H1 (cell line): ENCODE measurements at regions not wholly inside any gene's neighbourhood (a gene's known extent, or its start where the extent isn't known, plus 50 kb on each side); places are given as distances from the start of the nearest gene placed in this dataset.

Experiments used
- CTCF ChIA-PET: fragments of 300-600 bp; sonication (Branson Sonifier 250); formaldehyde crosslinking; loops from one replicate; lab custom pipeline; 2021; ENCODE audit not compliant: partially characterized antibody; lab: Charles Lee
- POLR2A ChIA-PET: fragments of 300-600 bp; sonication (Branson Sonifier 250); formaldehyde crosslinking; loops from one replicate; lab custom pipeline; 2021; ENCODE audit warnings: inconsistent platforms; ENCODE audit not compliant: partially characterized antibody; lab: Charles Lee
- DNase-seq, 2 experiments: peaks; one replicate each; pipeline versions ENCODE4 v3.0.0 to v3.0.0-alpha.2; 2010 to 2022; ENCODE audit warnings: low spot score in 2 of 2, low read depth in 1 of 2, mixed read lengths in 1 of 2
- FAIRE-seq: peaks from 2 replicates; lab custom pipeline; 2011; peaks lifted over from hg19 to GRCh38; lab: Jason Lieb, UNC
- H2AFZ ChIP-seq: 2 replicates; pipeline ENCODE4 v1.8.1; 2012; ENCODE audit warnings: low read length, inconsistent platforms
- H2AK5ac ChIP-seq: 2 replicates; pipeline ENCODE4 v1.6.1; 2013; ENCODE audit warnings: low read depth, low read length
- H2BK120ac ChIP-seq: replicated peaks from 2 replicates; pipeline ENCODE3; 2013; ENCODE audit warnings: low read depth, low read length, inconsistent platforms
- H2BK12ac ChIP-seq: 2 replicates; pipeline ENCODE4 v1.6.1; 2013; ENCODE audit warnings: low read depth, low read length
- H2BK15ac ChIP-seq: 2 replicates; pipeline ENCODE4 v1.6.1; 2013; ENCODE audit warnings: low read length
- H2BK20ac ChIP-seq: 2 replicates; pipeline ENCODE4 v1.6.1; 2013; ENCODE audit warnings: low read length
- H2BK5ac ChIP-seq: 2 replicates; pipeline ENCODE4 v1.6.1; 2013; ENCODE audit warnings: low read depth, low read length
- H3K14ac ChIP-seq: 2 replicates; pipeline ENCODE4 v1.6.1; 2013; ENCODE audit warnings: inconsistent platforms; ENCODE audit not compliant: insufficient read length
- H3K18ac ChIP-seq: 2 replicates; pipeline ENCODE4 v1.6.1; 2013; ENCODE audit warnings: low read length; ENCODE audit errors: extremely low read depth
- H3K23ac ChIP-seq: 2 replicates; pipeline ENCODE4 v1.6.1; 2013; ENCODE audit warnings: inconsistent platforms; ENCODE audit not compliant: insufficient read length
- H3K23me2 ChIP-seq: 2 replicates; pipeline ENCODE4 v1.6.1; 2013; ENCODE audit warnings: low read depth, low read length
- H3K27ac ChIP-seq: 2 replicates; pipeline ENCODE4 v1.6.1; 2011; ENCODE audit warnings: low read depth, low read length, inconsistent platforms
- H3K27me3 ChIP-seq, 4 experiments: replicated peaks in 1 of 4; 1 replicate in 1 of 4; 2 replicates in 3 of 4; pipeline versions ENCODE4 v1.6.1 to v1.8.1; 2011 to 2013; ENCODE audit warnings: low read length in 3 of 4, mild to moderate bottlenecking in 3 of 4, inconsistent platforms in 2 of 4, mixed read lengths in 2 of 4, moderate library complexity in 1 of 4; ENCODE audit not compliant: control insufficient read depth in 3 of 4, insufficient read depth in 3 of 4; ENCODE audit errors: extremely low read depth in 1 of 4
- H3K36me3 ChIP-seq, 4 experiments: 2 replicates each; pipeline versions ENCODE4 v1.6.1 to v1.8.1; 2011 to 2013; ENCODE audit warnings: mild to moderate bottlenecking in 4 of 4, low read length in 3 of 4, moderate library complexity in 2 of 4, control low read depth in 1 of 4, inconsistent platforms in 1 of 4; ENCODE audit not compliant: insufficient read depth in 4 of 4, control insufficient read depth in 2 of 4
- H3K4ac ChIP-seq: replicated peaks from 2 replicates; pipeline ENCODE3; 2013; ENCODE audit warnings: low read length, low read depth, mixed read lengths, inconsistent platforms; ENCODE audit not compliant: insufficient read length
- H3K4me1 ChIP-seq, 4 experiments: replicated peaks in 1 of 4; 1 replicate in 1 of 4; 2 replicates in 3 of 4; pipeline versions ENCODE4 v1.6.1 to v1.8.1; 2011 to 2013; ENCODE audit warnings: low read length in 3 of 4, inconsistent platforms in 2 of 4, mixed read lengths in 1 of 4; ENCODE audit not compliant: insufficient read depth in 4 of 4, control insufficient read depth in 3 of 4
- H3K4me2 ChIP-seq, 2 experiments: 2 replicates each; pipeline versions ENCODE4 v1.6.1 to v1.8.1; 2011 to 2013; ENCODE audit warnings: low read depth in 2 of 2, low read length in 2 of 2, control low read depth in 1 of 2, inconsistent platforms in 1 of 2, mild to moderate bottlenecking in 1 of 2; ENCODE audit not compliant: insufficient read depth in 1 of 2
- H3K4me3 ChIP-seq, 4 experiments: fragments of 200-600, 300-600 bp in 1 of 4; sonication (generic), shearing (Covaris generic), sonication (Bioruptor Twin) in 1 of 4; 2 replicates each; pipeline versions ENCODE4 v1.5.1 to v1.8.1; 2011 to 2016; ENCODE audit warnings: low read length in 4 of 4, low read depth in 3 of 4, control low read depth in 2 of 4, inconsistent platforms in 2 of 4, mild to moderate bottlenecking in 2 of 4, mixed read lengths in 1 of 4, moderate library complexity in 1 of 4; ENCODE audit not compliant: insufficient read depth in 2 of 4; ENCODE audit errors: extremely low read depth in 1 of 4
- H3K56ac ChIP-seq: replicated peaks from 2 replicates; pipeline ENCODE3; 2013; ENCODE audit warnings: low read depth, mild to moderate bottlenecking, mixed read lengths, low read length, inconsistent platforms; ENCODE audit not compliant: insufficient read length
- H3K79me1 ChIP-seq: 2 replicates; pipeline ENCODE4 v1.6.1; 2013; ENCODE audit warnings: low read depth, low read length, control low read depth
- H3K79me2 ChIP-seq, 2 experiments: 2 replicates each; pipeline versions ENCODE4 v1.6.1 to v1.8.1; 2012 to 2013; ENCODE audit warnings: low read length in 2 of 2, mild to moderate bottlenecking in 2 of 2, inconsistent platforms in 1 of 2; ENCODE audit not compliant: insufficient read depth in 2 of 2, control insufficient read depth in 1 of 2
- H3K9ac ChIP-seq, 4 experiments: replicated peaks in 1 of 4; 1 replicate in 1 of 4; 2 replicates in 3 of 4; pipeline versions ENCODE4 v1.6.1 to v1.8.1; 2011 to 2013; ENCODE audit warnings: low read depth in 3 of 4, low read length in 3 of 4, control low read depth in 2 of 4, mild to moderate bottlenecking in 2 of 4, moderate library complexity in 2 of 4, inconsistent platforms in 1 of 4; ENCODE audit errors: extremely low read depth in 1 of 4
- H3K9me3 ChIP-seq, 2 experiments: 2 replicates each; pipeline versions ENCODE4 v1.6.1 to v1.8.1; 2012 to 2013; ENCODE audit warnings: mild to moderate bottlenecking in 2 of 2, moderate library complexity in 2 of 2, control low read depth in 1 of 2, inconsistent platforms in 1 of 2, low read depth in 1 of 2, low read length in 1 of 2, mixed read lengths in 1 of 2; ENCODE audit not compliant: insufficient read depth in 2 of 2
- H4K20me1 ChIP-seq, 2 experiments: replicated peaks in 1 of 2; 2 replicates each; pipeline versions ENCODE3 to v1.8.1; 2011 to 2013; ENCODE audit warnings: inconsistent platforms in 2 of 2, low read length in 2 of 2, mild to moderate bottlenecking in 1 of 2; ENCODE audit not compliant: insufficient read depth in 2 of 2, control insufficient read depth in 1 of 2
- H4K5ac ChIP-seq: 2 replicates; pipeline ENCODE4 v1.6.1; 2013; ENCODE audit warnings: low read length, low read depth, mixed read lengths, inconsistent platforms; ENCODE audit not compliant: insufficient read length
- H4K8ac ChIP-seq: 2 replicates; pipeline ENCODE4 v1.8.0; 2013; ENCODE audit warnings: mild to moderate bottlenecking, moderate library complexity, low read length, inconsistent platforms; ENCODE audit not compliant: insufficient read depth; ENCODE audit errors: extremely low read depth
- H4K91ac ChIP-seq: replicated peaks from 2 replicates; pipeline ENCODE3; 2013; ENCODE audit warnings: low read length, mixed read lengths, inconsistent platforms; ENCODE audit not compliant: insufficient read length
- EZH2 ChIP-seq: fragments of 200-600 bp; sonication (generic); IDR thresholded peaks from 2 replicates; pipeline ENCODE4 v1.7.1; 2012; ENCODE audit warnings: low read depth, mild to moderate bottlenecking, moderate library complexity, low read length, inconsistent platforms; ENCODE audit not compliant: severe bottlenecking
- MAFK ChIP-seq: IDR thresholded peaks from 2 replicates; pipeline ENCODE4 v1.6.1; 2012; ENCODE audit warnings: low read depth, mild to moderate bottlenecking, improper control_type of control experiment, low read length
- NANOG ChIP-seq: IDR thresholded peaks from 2 replicates; pipeline ENCODE4 v1.6.1; 2011; ENCODE audit warnings: low read length, low read depth, mild to moderate bottlenecking, inconsistent platforms; ENCODE audit not compliant: insufficient read depth, poor library complexity, severe bottlenecking
- SIN3A ChIP-seq, 2 experiments: IDR thresholded peaks in 1 of 2; conservative IDR thresholded peaks in 1 of 2; 2 replicates each; pipeline ENCODE4 v1.6.1; 2011 to 2012; ENCODE audit warnings: low read length in 2 of 2, improper control_type of control experiment in 1 of 2, low read depth in 1 of 2, mild to moderate bottlenecking in 1 of 2
- WGBS, 2 experiments: shearing (Covaris generic) in 1 of 2; methylation state at CpG; one replicate each; pipeline versions ENCODE4 v1.1.6 to v1.1.7; 2013 to 2015; ENCODE audit warnings: low lambda C conversion rate in 2 of 2, mixed read lengths in 2 of 2, inconsistent platforms in 1 of 2, low coverage in 1 of 2, missing lambda C conversion rate in 1 of 2; ENCODE audit not compliant: insufficient replicate concordance in 2 of 2, insufficient coverage in 1 of 2, insufficient read length in 1 of 2; ENCODE audit errors: extremely low coverage in 1 of 2, missing lambda C conversion rate in 1 of 2; 5-methylcytosine and 5-hydroxymethylcytosine counted together
- TF ChIP-seq, protein P1 (sequence below): IDR thresholded peaks from 2 replicates; pipeline ENCODE4 v1.6.1; 2011; ENCODE audit warnings: low read depth, mild to moderate bottlenecking, low read length; ENCODE audit not compliant: insufficient read depth

DNA sequence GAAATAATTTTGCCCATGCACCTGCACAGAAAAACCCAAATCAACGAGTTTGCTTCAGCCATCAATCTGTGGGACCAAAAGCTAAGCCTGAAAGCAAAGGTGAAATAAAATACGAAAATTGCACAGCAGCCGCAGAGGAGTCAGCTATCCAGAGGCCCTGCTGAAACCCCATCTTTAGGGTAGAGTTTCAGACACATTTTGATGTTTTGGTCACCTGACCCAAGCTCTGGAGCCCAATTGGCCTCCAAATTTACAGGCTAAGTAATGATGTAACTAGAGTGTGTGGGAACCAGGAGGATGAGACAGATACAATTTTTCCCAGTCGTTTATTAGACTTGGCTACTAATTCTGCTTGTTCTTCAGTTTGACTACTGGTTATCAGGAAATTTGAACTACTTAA is 308.6 kb upstream of the ATP11B start:
- no peak overlapping the region for H3K4me3 ChIP-seq
- no peak overlapping the region for H4K91ac ChIP-seq
- H3K4ac ChIP-seq = no peak overlapping the region
- H3K23ac ChIP-seq = no peak overlapping the region
- no peak overlapping the region for H4K8ac ChIP-seq
- H3K18ac ChIP-seq = no peak overlapping the region
- no peaks in the 10 kb centered on the region for H3K9me3 ChIP-seq
- H2BK5ac ChIP-seq = no peak overlapping the region
- no peak overlapping the region for H3K9ac ChIP-seq
- no peaks in the 10 kb centered on the region for H3K79me2 ChIP-seq
- no peak overlapping the region for H3K4me2 ChIP-seq
- H4K5ac ChIP-seq = no peak overlapping the region
- no peaks in the 10 kb centered on the region for H4K20me1 ChIP-seq
- H3K27me3 ChIP-seq = no peaks in the 10 kb centered on the region
- no peak overlapping the region for H2BK12ac ChIP-seq
- no peaks in the 10 kb centered on the region for H3K79me1 ChIP-seq
- ChIA-PET CTCF (interaction anchor here (0.6 to 0.9 kb wide), 3 partner anchors 92 to 444 kb away, joined by 3 to 4 read pairs (median 4); no protein-coding TSS in a partner anchor), POLR2A (no interaction called here)
- no peak overlapping the region for H2AK5ac ChIP-seq
- no peak overlapping the region for H3K14ac ChIP-seq
- WGBS, 2 experiments = 91% methylated on average over 4 of the region's 4 CpGs; no CpG with 5 or more reads in 1 of the 2 experiments
- H3K36me3 ChIP-seq = no peaks in the 10 kb centered on the region
- H2BK20ac ChIP-seq = no peak overlapping the region
- H3K23me2 ChIP-seq = no peaks in the 10 kb centered on the region
- FAIRE-seq (no peak), DNase-seq (no peak)
- H2BK15ac ChIP-seq = no peak overlapping the region
- no peak overlapping the region for H2BK120ac ChIP-seq
- peaks cover 0 to 3% (median 0%) of the 10 kb centered on the region in 4 experiments; a peak in 1 of 7 replicates for H3K4me1 ChIP-seq
- no peak overlapping the region for H3K56ac ChIP-seq
- TF ChIP-seq NANOG = no peak
- TF ChIP-seq MAFK = no peak
- TF ChIP-seq SIN3A (conservative IDR thresholded peaks at IDR 0.05 in 1 of 2, IDR thresholded peaks at IDR 0.05 in 1 of 2; ENCODE audit: low read depth in 1 of 2, low read length in 2 of 2) = no peak
- TF ChIP-seq, protein P1, sequence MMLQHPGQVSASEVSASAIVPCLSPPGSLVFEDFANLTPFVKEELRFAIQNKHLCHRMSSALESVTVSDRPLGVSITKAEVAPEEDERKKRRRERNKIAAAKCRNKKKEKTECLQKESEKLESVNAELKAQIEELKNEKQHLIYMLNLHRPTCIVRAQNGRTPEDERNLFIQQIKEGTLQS = no peak
- no peak for TF ChIP-seq EZH2
- H2AFZ ChIP-seq = no peak overlapping the region
- no peak overlapping the region for H3K27ac ChIP-seq
